ENCODE measurements at regions not wholly inside any gene's neighbourhood (a gene's known extent, or its start where the extent isn't known, plus 50 kb on each side); places are given as distances from the start of the nearest gene placed in this dataset.
A peak's percentile ranks its signal among the peaks of the same experiment; 100 is the strongest.
"Not testable (repeated sequence)": the region's sequence is repeated elsewhere in the genome, so short reads cannot be mapped to it uniquely, and the experiment has no call there.

DNA sequence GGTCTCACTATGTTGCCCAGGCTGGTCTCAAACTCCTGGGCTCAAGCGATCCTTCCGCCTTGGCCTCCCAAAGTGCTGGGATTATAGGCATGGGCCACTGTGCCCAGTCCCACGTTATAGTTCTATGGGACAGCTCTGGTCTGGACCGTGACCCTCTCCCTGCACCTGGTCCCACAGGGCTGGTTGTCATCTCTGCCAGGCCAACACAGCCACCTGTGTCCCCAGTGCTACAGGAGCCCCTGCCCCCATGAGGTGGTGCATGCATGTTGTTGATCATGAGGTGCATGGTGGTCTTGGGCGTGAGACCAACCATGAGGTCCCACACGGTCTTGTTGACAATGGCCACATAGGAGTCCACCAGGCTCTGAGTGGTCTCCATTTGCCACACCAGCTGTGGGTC lies 51.0 kb upstream of the UBE2Q2 start:
- DNase-seq (ENCODE audit: low read depth) = not testable (repeated sequence)

DNA sequence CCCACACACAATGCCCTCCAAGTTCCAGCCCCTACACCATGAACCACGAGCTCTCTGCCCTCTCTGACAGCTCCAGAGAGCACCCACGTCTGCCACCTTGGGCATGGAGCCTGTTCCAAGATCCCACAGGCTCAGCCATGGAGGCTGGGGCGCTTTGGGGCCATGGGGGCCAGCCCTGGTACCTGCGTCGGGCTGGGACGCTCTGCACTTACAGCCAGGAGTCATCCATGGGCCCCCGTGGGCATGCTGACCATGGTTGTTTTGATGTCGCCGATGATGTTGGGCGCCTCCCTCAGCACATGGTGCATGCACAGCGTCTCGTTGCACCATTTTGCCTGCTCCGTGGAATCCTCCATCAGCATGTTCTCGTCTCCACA lies 51.9 kb upstream of the UBE2Q2 start:
- no peak for DNase-seq (ENCODE audit: low read depth)

DNA sequence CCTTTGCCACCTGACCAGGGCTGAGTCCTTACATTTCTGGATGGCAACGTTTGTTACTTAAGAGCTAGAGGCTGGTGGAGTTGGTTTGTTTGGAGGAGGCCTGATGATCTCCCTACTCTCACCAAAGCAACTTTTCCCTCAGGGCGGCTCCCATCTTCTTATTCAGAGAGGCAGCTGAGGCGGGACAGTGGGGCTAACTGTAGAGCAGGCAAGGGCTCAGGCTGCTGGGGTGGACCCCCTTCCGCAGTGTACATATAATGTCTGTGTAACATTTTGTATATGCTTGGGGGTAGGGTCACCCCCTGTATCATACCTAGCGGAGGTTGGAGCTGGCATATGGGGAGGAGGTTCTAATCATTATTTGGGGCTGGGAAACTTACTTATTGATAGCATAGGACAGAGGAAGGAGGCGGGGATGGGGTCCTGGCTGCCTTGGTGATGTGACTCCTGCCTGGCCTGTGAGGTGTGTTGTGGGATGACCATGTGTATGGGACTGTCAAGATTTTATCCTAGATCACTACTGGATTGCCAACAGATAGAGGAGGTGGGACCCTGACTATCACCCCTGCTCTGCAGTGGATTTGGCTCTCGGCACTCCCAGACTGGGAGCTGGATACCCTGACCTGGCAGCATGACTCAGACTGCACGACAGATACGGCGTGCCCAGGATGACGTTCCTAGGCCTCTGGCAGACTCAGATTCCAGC lies 52.5 kb upstream of the UBE2Q2 start:
- DNase-seq (ENCODE audit: low read depth) = no peak

DNA sequence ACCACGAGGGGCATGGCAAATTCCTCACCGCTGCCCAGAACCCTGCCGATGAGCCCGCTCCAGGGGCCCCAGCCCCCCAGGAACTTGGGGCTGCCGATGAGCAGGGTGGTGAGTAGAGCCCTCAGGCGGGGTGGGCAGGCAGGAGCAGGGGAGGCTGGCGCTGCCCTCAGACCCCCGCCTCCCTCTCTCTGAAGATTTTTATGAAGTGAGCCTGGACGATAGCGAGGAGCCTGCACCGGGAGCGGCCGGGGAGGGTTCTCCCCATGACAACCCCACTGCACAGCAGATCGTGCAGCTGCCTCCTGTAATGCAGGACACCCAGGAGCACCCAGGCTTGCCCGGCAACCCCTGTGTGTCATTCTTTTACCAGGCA lies 56.7 kb upstream of the UBE2Q2 start:
- DNase-seq (ENCODE audit: low read depth) = no peak

DNA sequence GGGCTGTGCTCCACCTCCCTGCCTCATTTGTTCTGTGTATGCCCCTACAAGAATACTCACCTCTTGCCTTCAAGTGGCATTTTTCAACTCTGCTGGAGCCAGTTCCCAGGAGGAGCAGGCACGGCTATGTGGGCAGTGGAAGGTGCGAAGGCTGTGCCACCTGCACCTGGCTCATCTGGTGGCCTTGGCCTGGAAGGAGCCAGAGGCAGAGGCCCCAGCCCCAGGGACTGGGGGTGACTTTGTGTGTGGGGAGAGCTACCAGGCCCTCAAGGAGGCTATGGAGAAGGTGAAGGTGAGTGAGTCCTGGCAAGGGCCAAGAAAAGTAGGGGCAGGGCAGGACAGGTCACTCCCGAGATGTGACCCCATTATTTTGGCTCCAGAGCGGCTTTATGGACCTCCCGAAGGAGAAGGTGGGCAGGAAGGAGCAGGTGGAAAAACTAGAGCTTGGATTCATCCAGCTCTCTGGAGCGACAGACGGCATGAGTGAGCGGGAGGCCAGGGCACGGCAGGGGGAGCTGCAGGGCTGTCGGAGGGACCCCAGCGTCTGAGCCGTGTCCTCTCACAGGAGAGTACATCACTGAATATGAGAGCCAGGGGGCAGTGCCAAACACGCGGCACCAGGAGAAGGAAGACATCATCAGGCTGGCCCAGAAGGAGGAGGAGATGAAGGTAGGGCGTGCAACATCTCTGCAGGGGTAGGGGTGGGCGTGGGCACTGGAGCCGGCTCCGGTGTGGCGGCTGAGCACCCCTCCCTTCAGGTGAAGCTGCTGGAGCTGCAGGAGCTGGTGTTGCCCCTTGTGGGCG lies 57.3 kb upstream of the UBE2Q2 start:
- no peak for DNase-seq (ENCODE audit: low read depth)

DNA sequence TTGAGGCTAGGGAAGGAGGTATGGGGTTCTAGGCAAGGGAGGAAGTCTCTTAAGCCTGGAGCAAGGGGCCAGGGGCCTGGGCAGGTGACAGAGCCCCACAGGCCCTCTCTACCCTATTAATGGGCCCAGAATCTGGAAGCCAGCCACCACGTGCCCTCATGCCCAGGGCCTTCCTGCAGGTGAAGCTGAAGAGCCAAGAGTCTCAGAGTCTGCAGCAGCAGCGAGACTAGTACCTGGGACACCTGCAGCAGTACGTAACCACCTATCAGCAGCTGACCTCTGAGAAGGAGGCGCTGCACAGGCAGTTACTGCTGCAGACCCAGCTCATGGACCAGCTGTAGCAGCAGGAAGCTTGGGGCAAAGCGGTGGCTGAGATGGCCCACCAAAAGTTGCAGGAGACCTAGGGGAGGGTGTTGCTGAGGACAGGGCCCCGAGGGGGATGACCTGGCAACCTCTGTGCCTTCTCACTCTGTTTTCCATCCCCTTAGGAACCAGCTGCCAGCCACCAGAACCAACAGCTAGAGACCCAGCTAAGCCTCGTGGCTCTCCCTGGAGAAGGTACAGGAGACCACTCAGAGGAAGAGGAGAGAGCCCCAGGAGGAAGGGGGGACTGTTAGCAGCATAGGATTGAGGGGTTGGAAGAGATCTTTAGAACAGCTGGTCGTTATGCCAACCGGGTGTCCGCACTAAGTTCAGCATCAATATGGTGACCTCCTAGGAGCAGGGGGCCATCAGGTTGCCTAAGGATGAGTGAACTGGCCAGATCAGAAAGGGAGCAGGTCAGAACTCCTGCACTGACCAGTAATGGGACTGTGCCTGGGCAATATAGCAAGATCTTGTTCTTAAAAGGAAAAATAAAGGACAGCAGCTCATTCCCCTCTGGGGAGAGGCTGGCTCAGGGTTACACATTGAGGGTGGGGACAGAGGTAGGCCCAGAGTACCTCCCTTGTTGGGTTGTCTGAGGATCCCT lies 58.5 kb upstream of the UBE2Q2 start:
- DNase-seq (ENCODE audit: low read depth) = not testable (repeated sequence)

- DNase-seq (ENCODE audit: low read depth) = not testable (repeated sequence)
Observed at GRCh38 chr15:75783566-75783965, 59.7 kb upstream of the UBE2Q2 start.

- DNase-seq (ENCODE audit: low read depth) = no peak
Observed at GRCh38 chr15:75782926-75783325, 60.3 kb upstream of the UBE2Q2 start.

DNA sequence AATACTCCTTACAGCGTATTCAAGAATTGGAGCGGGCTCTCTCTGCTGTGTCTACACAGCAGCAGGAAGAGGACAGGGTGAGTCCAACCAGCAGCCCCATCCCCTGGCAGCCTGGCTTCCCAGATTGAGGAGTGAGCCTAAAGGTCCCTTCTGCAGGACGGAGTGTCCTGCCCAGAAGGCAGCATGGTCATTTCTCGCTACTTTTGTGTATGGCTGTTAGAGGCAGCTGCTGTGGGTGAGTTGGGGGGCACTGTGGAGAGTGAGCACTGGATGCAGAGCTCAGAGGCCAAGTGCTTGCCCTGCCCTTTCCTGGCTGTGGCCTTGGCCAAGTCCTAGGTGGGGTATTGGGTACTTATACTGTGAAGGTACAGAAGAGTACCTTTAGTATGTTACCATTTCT lies 62.3 kb upstream of the UBE2Q2 start:
- not testable (repeated sequence) for DNase-seq (ENCODE audit: low read depth)

- DNase-seq (ENCODE audit: low read depth) = no peak
Observed at GRCh38 chr15:75779504-75779903, 63.7 kb upstream of the UBE2Q2 start.

GRCh38 chr15:75776871-75777610 lies 64.4 kb upstream of the CSPG4 start:
- DNase-seq (ENCODE audit: low read depth) = peak; percentile 64

GRCh38 chr15:75776065-75776423 lies 63.4 kb upstream of the CSPG4 start:
- peak; percentile 32 for DNase-seq (ENCODE audit: low read depth)

DNA sequence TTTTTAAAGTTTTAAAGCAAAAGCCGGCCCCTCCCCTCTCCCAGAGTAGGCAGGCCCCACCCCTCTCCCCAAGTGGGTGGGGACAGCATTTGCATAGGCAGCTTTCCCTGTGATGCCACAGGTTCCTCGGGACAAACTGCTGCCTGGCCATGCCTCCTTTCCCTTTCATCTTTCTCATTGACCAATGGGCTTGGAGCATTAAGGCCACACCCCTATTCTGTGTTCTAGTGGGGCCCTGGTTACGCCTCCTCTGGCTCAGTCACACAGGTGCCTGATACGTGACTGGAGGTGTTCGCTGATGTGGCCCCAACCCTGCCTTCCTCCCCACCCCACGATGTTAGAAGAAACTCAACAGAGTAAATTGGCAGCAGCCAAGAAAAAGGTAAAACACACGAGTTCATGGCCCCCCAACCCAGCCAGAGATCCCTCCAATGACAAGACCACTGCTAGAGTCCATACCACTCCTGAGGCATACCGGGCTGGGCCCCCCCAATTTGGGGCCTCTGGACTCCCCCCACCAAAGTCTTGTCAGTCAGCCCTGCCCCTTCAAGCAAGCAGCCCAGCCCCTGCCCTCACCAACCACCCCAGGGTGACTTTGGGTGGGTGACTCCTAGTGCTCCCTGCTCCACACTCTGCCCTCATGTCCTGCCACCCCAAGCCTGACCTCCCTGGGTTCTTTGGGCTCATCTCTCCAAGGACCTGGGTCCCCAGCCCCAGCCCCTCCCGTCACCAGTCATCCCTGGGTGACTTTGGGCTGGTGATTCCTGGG lies 62.8 kb upstream of the CSPG4 start:
- no peak for DNase-seq (ENCODE audit: low read depth)

DNA sequence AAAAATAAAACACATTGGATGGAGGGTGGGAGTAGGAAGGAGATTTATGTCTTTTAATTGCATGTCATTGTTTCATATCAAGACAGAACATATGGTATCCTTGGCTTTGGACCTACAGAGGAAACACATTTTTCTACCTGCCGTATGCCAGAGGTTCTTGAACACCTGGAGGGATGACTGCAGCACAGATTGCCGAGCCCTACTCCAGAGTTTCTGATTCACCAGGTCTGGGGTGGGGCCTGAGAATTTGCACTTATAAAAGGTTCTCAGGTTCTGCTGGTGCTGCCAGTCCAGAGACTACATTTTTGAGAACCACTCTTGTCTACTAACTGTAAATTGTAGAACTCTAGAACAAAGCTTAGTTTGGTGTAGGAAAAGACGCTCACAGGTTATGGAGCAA lies 61.3 kb upstream of the CSPG4 start:
- not testable (repeated sequence) for DNase-seq (ENCODE audit: low read depth)

GRCh38 chr15:75771054-75771453 lies 58.4 kb upstream of the CSPG4 start:
- not testable (repeated sequence) for DNase-seq (ENCODE audit: low read depth)

DNA sequence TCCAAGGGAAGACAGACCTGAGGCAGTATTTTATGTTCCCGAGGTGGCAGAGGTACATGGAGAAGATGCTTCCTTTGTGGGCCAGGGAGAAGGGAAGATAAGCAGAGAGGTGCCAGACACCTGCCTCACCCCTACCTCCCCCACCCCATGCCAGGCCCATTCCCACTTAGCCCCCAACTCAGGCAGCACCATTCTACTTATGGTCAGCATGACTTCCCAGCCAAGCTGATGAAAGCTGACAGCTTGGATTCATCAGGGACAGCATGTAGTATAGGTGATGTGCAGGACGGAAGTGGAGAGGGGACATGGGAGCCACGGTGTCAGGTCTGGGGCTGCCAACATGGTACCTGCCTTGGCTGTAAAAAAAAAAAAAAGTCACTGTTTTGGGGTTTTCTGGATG lies 57.5 kb upstream of the CSPG4 start:
- no peak for DNase-seq (ENCODE audit: low read depth)

DNA sequence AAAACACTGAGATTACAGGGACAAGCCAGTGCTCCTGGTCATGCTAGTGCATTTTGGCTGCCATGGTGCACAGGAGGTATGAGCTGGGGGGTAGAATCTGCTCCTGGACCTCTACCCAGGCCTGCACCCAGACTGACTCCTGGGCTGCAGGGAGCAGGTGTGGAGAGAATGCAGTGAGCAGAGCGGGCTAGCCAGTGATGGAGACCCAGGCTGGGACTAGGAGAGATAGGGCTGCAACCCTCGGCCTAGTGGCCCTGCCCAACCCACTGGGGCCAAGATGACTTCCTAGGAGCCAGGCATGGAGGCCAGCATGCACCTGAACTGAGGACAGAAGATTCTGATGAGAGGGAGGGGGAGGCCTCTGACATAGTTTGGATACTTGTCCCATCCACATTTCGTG lies 55.9 kb upstream of the CSPG4 start:
- not testable (repeated sequence) for DNase-seq (ENCODE audit: low read depth)

GRCh38 chr15:75765551-75766305 lies 53.1 kb upstream of the CSPG4 start:
- not testable (repeated sequence) for DNase-seq (ENCODE audit: low read depth)

- DNase-seq (ENCODE audit: low read depth) = not testable (repeated sequence)
Observed at GRCh38 chr15:75764845-75765550, 52.4 kb upstream of the CSPG4 start.
